Endodermal cell (in vitro differentiated cells): ENCODE measurements at regions not wholly inside any gene's neighbourhood (a gene's known extent, or its start where the extent isn't known, plus 50 kb on each side); places are given as distances from the start of the nearest gene placed in this dataset.

Experiments used
- DNase-seq: peaks from one replicate; pipeline ENCODE4 v3.0.0-alpha.2; 2017
- H3K27ac ChIP-seq: 2 replicates; pipeline ENCODE4 v1.5.1; 2013; ENCODE audit warnings: mild to moderate bottlenecking, low read depth, low read length, moderate library complexity
- H3K27me3 ChIP-seq: 2 replicates; pipeline ENCODE4 v1.6.1; 2013; ENCODE audit warnings: mild to moderate bottlenecking, low read length, moderate library complexity; ENCODE audit not compliant: insufficient read depth, control insufficient read depth, poor library complexity, severe bottlenecking
- H3K36me3 ChIP-seq: 2 replicates; pipeline ENCODE4 v1.7.0; 2013; ENCODE audit warnings: mild to moderate bottlenecking, low read length, moderate library complexity; ENCODE audit not compliant: control insufficient read depth, insufficient read depth
- H3K4me1 ChIP-seq: one replicate; pipeline ENCODE4 v1.7.0; 2013; ENCODE audit warnings: low read length; ENCODE audit not compliant: control insufficient read depth, insufficient read depth
- H3K4me3 ChIP-seq: 2 replicates; pipeline ENCODE4 v1.5.1; 2013; ENCODE audit warnings: mild to moderate bottlenecking, low read length, moderate library complexity
- H3K9ac ChIP-seq: 2 replicates; pipeline ENCODE4 v1.6.1; 2013; ENCODE audit warnings: mild to moderate bottlenecking, low read length, moderate library complexity; ENCODE audit not compliant: poor library complexity, severe bottlenecking; ENCODE audit errors: extremely low read depth
- H3K9me3 ChIP-seq: 2 replicates; pipeline ENCODE4 v1.6.1; 2013; ENCODE audit warnings: mild to moderate bottlenecking, low read length, moderate library complexity; ENCODE audit not compliant: control insufficient read depth
- H3K27ac Mint-ChIP-seq: 2 replicates; pipeline ENCODE4 v1.8.0; 2020; ENCODE audit warnings: mixed read lengths
- H3K27me3 Mint-ChIP-seq: 2 replicates; pipeline ENCODE4 v1.8.0; 2021; ENCODE audit warnings: mild to moderate bottlenecking, mixed read lengths; ENCODE audit not compliant: insufficient read depth
- H3K36me3 Mint-ChIP-seq: 2 replicates; pipeline ENCODE4 v1.8.0; 2020; ENCODE audit warnings: low read depth, mixed read lengths
- H3K4me1 Mint-ChIP-seq: 2 replicates; pipeline ENCODE4 v1.8.0; 2020; ENCODE audit warnings: mixed read lengths
- H3K4me3 Mint-ChIP-seq: 2 replicates; pipeline ENCODE4 v1.8.0; 2020; ENCODE audit warnings: mild to moderate bottlenecking, moderate library complexity, mixed read lengths
- H3K9me3 Mint-ChIP-seq: 2 replicates; pipeline ENCODE4 v1.8.0; 2020; ENCODE audit warnings: mild to moderate bottlenecking, mixed read lengths
- WGBS, 2 experiments: methylation state at CpG; one replicate each; pipeline versions ENCODE4 v1.1.5 to v1.1.7; 2013; ENCODE audit warnings: missing lambda C conversion rate in 2 of 2, mixed read lengths in 1 of 2; ENCODE audit not compliant: insufficient coverage in 1 of 2, insufficient read length in 1 of 2; 5-methylcytosine and 5-hydroxymethylcytosine counted together
- TF ChIP-seq, protein P1 (sequence below): fragments of 200-600 bp; sonication (generic); conservative IDR thresholded peaks from 2 replicates; pipeline ENCODE4 v1.5.0; 2021; ENCODE audit warnings: antibody characterized with exemption, mild to moderate bottlenecking

GRCh38 chr3:177596248-177596815 is 399.1 kb upstream of the TBL1XR1 start:
- Mint-ChIP-seq H3K27ac (no peak overlapping the region), H3K9me3 (no peaks in the 10 kb centered on the region), H3K27me3 (no peaks in the 10 kb centered on the region), H3K4me3 (no peak overlapping the region), H3K4me1 (peaks cover 13% of the 10 kb centered on the region), H3K36me3 (no peaks in the 10 kb centered on the region)
- WGBS, 2 experiments = 85 to 100% methylated on average over 1 to 3 of the region's 3 CpGs
- H3K27ac ChIP-seq = no peak overlapping the region
- H3K9me3 ChIP-seq = no peaks in the 10 kb centered on the region
- TF ChIP-seq, protein P1, sequence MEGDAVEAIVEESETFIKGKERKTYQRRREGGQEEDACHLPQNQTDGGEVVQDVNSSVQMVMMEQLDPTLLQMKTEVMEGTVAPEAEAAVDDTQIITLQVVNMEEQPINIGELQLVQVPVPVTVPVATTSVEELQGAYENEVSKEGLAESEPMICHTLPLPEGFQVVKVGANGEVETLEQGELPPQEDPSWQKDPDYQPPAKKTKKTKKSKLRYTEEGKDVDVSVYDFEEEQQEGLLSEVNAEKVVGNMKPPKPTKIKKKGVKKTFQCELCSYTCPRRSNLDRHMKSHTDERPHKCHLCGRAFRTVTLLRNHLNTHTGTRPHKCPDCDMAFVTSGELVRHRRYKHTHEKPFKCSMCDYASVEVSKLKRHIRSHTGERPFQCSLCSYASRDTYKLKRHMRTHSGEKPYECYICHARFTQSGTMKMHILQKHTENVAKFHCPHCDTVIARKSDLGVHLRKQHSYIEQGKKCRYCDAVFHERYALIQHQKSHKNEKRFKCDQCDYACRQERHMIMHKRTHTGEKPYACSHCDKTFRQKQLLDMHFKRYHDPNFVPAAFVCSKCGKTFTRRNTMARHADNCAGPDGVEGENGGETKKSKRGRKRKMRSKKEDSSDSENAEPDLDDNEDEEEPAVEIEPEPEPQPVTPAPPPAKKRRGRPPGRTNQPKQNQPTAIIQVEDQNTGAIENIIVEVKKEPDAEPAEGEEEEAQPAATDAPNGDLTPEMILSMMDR = no peak
- no peak overlapping the region for H3K4me3 ChIP-seq
- H3K27me3 ChIP-seq = no peaks in the 10 kb centered on the region
- DNase-seq = no peak
- H3K9ac ChIP-seq = no peak overlapping the region
- no peaks in the 10 kb centered on the region for H3K4me1 ChIP-seq
- no peaks in the 10 kb centered on the region for H3K36me3 ChIP-seq

DNA sequence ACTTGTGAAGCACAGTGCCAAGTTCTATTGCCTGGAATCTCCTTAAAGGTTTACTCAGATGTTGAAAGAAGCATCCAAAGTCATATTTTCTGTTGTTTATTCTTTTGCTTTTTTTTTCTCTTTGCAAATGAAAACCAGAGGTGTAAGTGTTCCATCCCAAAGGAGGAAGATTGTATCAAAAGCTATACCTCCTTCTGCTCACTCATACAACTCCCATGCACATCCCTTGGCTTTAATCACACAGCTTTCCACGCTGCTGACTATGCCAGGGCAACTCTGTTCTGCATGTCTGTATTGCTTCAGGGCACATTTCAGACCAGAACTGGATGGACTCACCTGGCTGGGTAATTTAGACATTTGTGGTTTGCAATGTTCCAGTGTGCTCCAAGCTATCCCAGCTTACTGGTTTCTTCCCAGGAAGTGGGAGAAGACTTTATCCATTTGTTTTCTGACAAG is 399.6 kb upstream of the TBL1XR1 start:
- WGBS, 2 experiments = 83 to 93% methylated on average over 1 of the region's 1 CpG
- no peak overlapping the region for H3K4me3 Mint-ChIP-seq
- no peak overlapping the region for H3K9ac ChIP-seq

DNA sequence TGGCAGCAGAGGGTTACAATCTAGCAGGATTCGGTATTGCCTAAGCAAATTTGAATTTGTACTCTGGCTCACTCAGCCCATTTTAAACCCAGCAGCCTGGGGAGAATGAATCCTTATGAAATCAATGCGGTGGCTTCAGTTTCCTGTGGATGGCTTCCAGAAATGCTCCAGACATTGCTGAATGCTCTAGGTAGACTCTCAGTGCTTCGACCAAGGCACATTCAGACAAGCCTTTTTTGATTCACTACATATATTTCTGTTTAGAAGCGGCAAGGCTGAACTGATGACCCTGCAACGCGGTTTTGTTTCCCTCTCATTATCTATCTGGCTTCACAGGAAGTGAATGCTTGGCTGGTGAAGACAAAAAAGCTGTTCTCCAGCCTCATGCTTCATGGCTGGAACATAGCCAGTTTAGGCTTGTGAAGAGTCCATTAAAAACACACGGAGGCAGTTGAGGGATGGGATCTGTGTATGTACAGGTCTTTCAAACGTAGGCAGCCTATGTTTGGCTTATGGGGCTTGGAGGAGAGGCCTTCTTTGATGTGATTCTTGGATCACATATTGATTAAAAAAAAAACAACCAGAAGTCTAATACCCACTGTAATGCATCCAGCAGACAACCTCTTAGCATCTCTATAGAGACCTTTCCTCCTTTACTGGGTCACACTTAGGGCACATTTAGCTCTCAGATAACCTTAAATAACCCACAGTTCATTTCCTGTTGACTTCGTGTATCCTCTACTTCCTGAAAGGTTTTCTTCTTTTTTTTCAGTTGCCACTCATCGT is 400.2 kb upstream of the TBL1XR1 start:
- no peaks in the 10 kb centered on the region for H3K9me3 Mint-ChIP-seq
- Histone ChIP-seq H3K9ac (no peak overlapping the region), H3K27ac (peak overlapping the region; percentile 61), H3K36me3 (no peaks in the 10 kb centered on the region), H3K27me3 (no peaks in the 10 kb centered on the region), H3K4me1 (no peaks in the 10 kb centered on the region), H3K4me3 (no peak overlapping the region), H3K9me3 (no peaks in the 10 kb centered on the region)
- H3K4me3 Mint-ChIP-seq = no peak overlapping the region
- H3K27ac Mint-ChIP-seq = no peak overlapping the region
- peaks cover 13% of the 10 kb centered on the region for H3K4me1 Mint-ChIP-seq
- no peaks in the 10 kb centered on the region for H3K36me3 Mint-ChIP-seq
- DNase-seq = no peak
- H3K27me3 Mint-ChIP-seq = no peaks in the 10 kb centered on the region
- 70 to 83% methylated on average over 7 to 10 of the region's 10 CpGs for WGBS, 2 experiments
- TF ChIP-seq, protein P1 = no peak

More for the DNA sequence above, 399.6 kb upstream of the TBL1XR1 start:
- no peak for DNase-seq
- Mint-ChIP-seq H3K27ac (no peak overlapping the region), H3K36me3 (no peaks in the 10 kb centered on the region), H3K27me3 (no peaks in the 10 kb centered on the region), H3K4me1 (peaks cover 13% of the 10 kb centered on the region), H3K9me3 (no peaks in the 10 kb centered on the region)
- TF ChIP-seq, protein P1 = no peak
- Histone ChIP-seq H3K27me3 (no peaks in the 10 kb centered on the region), H3K27ac (no peak overlapping the region), H3K36me3 (no peaks in the 10 kb centered on the region), H3K9me3 (no peaks in the 10 kb centered on the region), H3K4me1 (no peaks in the 10 kb centered on the region), H3K4me3 (no peak overlapping the region)
